Activated naive CD4-positive, alpha-beta T cell treated with anti-CD3 and anti-CD28 coated beads, Interleukin-2, amount 10 ng/mL, durations not matched to agents 7 days and 5 days (primary cell): ENCODE measurements at regions not wholly inside any gene's neighbourhood (a gene's known extent, or its start where the extent isn't known, plus 50 kb on each side); places are given as distances from the start of the nearest gene placed in this dataset.

Source experiments
- CTCF ChIA-PET: fragments of 350-600 bp; sonication (Branson Sonifier 250); formaldehyde crosslinking; loops from one replicate; lab custom pipeline; 2021; ENCODE audit warnings: antibody characterized with exemption; lab: Charles Lee
- DNase-seq: peaks from one replicate; pipeline ENCODE4 v3.0.0-alpha.2; 2020
- H3K27ac Mint-ChIP-seq: one replicate; pipeline ENCODE4 v1.8.0; 2021; ENCODE audit warnings: mild to moderate bottlenecking, moderate library complexity, mixed read lengths
- H3K27me3 Mint-ChIP-seq: one replicate; pipeline ENCODE4 v1.8.0; 2021; ENCODE audit warnings: mild to moderate bottlenecking, mixed read lengths
- H3K36me3 Mint-ChIP-seq: one replicate; pipeline ENCODE4 v1.8.0; 2021; ENCODE audit warnings: mixed read lengths
- H3K4me1 Mint-ChIP-seq: one replicate; pipeline ENCODE4 v1.8.0; 2021; ENCODE audit warnings: mixed read lengths
- H3K4me3 Mint-ChIP-seq: one replicate; pipeline ENCODE4 v1.8.0; 2021; ENCODE audit warnings: mild to moderate bottlenecking, moderate library complexity, mixed read lengths
- H3K9me3 Mint-ChIP-seq: one replicate; pipeline ENCODE4 v1.8.0; 2021; ENCODE audit warnings: mixed read lengths

DNA sequence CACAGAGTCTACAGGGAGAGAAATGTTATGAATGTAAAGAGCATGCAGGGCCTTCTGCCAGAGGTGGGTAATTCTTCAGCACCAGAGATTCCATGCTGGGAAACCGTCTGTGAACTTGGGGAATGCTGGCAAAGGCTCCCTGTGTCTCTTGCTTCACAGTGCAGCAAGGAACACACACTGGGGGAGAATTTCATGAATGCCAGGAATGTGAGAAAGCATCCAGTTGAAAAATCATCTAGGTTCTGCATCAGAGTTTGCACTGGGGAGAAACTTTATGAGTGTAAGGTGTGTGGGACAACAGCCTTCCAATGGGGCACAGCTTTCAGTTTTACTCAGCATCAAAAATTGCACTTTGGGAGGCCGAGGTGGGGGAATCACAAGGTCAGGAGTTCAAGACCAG is 224.3 kb upstream of the IGFBP3 start:
- Mint-ChIP-seq H3K4me1 (no peaks in the 10 kb centered on the region), H3K27ac (no peak overlapping the region), H3K27me3 (no peaks in the 10 kb centered on the region), H3K9me3 (no peaks in the 10 kb centered on the region), H3K4me3 (no peak overlapping the region), H3K36me3 (no peaks in the 10 kb centered on the region)
- no peak for DNase-seq
- CTCF ChIA-PET, result no interaction called here

DNA sequence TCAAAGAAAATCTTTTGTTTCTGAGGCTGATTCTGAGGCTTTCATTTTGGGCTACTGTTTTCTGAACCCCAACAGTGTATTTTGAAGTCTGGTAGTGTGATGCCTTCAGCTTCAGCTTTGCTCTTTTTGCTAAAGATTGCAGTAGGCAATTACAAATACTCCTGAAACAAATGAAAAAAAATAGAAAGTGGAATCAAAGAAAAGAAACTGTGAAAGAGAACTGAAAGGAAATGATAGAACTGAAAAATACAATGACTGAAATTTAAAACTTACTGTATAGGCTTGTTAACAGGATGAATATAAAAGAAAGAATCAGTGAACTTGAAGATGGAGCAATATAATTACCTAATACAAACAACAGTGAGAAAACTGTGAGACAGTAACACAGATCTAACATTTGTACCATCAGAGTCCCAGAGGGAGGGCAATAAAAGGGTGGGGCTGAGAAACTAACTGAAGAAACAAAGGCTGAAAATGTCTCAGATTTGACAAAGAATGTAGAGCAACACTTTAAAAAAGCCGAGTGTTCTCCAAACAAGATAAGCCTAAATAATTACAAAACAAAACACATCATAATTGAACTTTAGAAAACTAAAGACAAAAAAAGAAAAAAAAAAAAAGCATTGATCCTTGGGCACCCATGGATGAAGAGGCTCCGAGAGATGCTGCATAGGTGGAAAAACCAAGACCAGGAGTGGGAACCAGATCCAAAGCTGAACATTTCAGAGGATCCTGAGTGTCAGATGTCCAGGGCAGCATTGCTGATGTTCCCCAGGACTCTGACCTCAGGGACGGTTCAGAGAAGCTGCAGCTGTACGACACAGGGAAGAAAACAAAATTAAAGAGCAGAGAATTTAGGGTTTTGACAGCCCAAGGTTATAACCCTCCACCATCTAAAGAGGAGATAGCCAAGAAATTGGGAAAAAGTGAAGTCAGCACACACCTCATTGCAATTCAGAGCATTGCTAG is 223.2 kb upstream of the IGFBP3 start:
- H3K36me3 Mint-ChIP-seq, result no peaks in the 10 kb centered on the region
- no peak for DNase-seq
- CTCF ChIA-PET, result no interaction called here
- no peaks in the 10 kb centered on the region for H3K27me3 Mint-ChIP-seq
- H3K4me3 Mint-ChIP-seq, result no peak overlapping the region
- H3K9me3 Mint-ChIP-seq, result no peaks in the 10 kb centered on the region
- no peak overlapping the region for H3K27ac Mint-ChIP-seq
- no peaks in the 10 kb centered on the region for H3K4me1 Mint-ChIP-seq

DNA sequence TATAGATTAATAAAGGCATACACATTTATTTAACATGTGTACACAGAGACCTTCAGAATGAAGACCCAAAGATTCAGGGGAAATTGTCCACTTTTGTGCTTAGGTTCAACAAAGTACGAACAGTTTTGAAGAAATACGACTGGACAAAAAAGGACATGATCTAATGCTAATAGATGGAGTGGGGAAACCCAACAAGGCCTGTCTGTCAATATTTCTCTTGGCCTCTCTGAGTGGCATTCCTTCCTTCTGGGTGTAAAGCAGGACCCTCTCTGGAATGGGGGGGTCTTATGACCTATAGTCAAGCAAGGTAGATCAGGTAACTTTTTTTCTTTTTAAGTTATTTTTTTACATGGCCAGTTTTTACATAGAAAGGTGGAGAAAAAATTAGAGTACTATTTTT is 222.3 kb upstream of the IGFBP3 start:
- H3K36me3 Mint-ChIP-seq, result no peaks in the 10 kb centered on the region
- no peaks in the 10 kb centered on the region for H3K9me3 Mint-ChIP-seq
- no peak for DNase-seq
- H3K27ac Mint-ChIP-seq, result no peak overlapping the region
- H3K4me1 Mint-ChIP-seq, result no peaks in the 10 kb centered on the region
- no peak overlapping the region for H3K4me3 Mint-ChIP-seq
- H3K27me3 Mint-ChIP-seq, result no peaks in the 10 kb centered on the region
- CTCF ChIA-PET, result no interaction called here

DNA sequence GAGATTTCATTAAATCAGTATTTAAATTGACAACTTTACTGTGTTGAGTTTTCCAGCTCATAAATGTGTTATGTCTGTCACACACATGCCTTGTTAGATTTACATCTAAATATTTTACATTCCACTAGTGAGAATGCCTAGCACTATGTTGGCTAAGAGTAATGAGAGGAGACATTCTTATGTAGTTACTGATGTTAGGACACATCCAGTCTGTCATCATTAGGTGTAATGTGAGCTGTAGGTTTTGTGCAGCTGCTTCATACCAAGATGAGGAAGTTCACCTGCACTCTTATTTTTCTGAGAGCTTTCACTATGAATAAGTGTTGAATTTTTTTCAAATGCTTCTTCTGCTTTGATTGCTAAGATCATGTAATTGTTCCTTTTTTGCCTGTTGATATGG is 218.0 kb upstream of the IGFBP3 start:
- H3K36me3 Mint-ChIP-seq, result no peaks in the 10 kb centered on the region
- no peak for DNase-seq
- H3K4me3 Mint-ChIP-seq, result no peak overlapping the region
- CTCF ChIA-PET, result interaction anchor here (1.4 kb wide), 1 partner anchor 216 kb away, joined by 8 read pairs; no protein-coding TSS in a partner anchor
- H3K9me3 Mint-ChIP-seq, result no peaks in the 10 kb centered on the region
- no peak overlapping the region for H3K27ac Mint-ChIP-seq
- no peaks in the 10 kb centered on the region for H3K27me3 Mint-ChIP-seq
- no peaks in the 10 kb centered on the region for H3K4me1 Mint-ChIP-seq

DNA sequence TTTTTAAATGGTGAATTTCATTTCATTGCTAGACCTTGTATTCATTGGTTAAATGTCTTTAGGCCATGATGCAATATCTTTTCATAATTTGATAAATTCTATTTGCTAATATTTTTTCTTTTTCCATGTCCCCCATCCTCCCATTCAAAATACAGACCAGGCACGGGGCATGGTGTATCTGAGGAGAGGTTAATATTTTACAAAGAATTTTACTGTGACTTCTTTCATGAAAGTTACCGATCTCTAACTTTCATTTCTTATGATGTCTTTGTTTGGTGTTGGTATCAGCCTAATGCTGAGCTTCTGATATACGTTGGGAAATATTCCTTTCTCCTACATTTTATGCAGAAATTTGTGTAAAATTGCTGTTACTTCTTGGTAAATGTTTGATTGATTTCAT is 216.7 kb upstream of the IGFBP3 start:
- Mint-ChIP-seq H3K36me3 (no peaks in the 10 kb centered on the region), H3K4me3 (no peak overlapping the region), H3K9me3 (no peaks in the 10 kb centered on the region), H3K4me1 (no peaks in the 10 kb centered on the region), H3K27me3 (no peaks in the 10 kb centered on the region), H3K27ac (no peak overlapping the region)
- CTCF ChIA-PET, result no interaction called here
- no peak for DNase-seq

DNA sequence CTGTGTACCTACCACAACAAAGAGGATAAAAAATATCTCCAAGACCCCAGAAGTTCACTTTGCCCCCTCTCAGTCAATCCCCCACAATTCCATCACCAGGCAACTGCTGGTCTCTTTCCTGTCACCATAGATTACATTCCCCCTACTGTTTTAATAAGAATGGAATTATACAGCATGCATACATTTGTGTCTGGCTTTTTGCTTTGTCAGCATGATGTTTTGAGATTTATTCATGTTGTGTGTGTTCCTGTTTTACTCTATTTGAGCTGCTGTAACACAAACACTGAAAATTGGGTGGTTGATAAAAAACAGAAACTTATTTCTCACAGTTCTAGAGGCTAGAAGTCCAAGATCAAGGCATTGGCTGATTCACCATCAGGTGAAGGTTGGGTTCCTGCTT is 214.5 kb upstream of the IGFBP3 start:
- no peak for DNase-seq
- no peaks in the 10 kb centered on the region for H3K4me1 Mint-ChIP-seq
- no peak overlapping the region for H3K4me3 Mint-ChIP-seq
- CTCF ChIA-PET, result no interaction called here
- H3K9me3 Mint-ChIP-seq, result no peaks in the 10 kb centered on the region
- H3K27me3 Mint-ChIP-seq, result no peaks in the 10 kb centered on the region
- no peaks in the 10 kb centered on the region for H3K36me3 Mint-ChIP-seq
- H3K27ac Mint-ChIP-seq, result no peak overlapping the region

DNA sequence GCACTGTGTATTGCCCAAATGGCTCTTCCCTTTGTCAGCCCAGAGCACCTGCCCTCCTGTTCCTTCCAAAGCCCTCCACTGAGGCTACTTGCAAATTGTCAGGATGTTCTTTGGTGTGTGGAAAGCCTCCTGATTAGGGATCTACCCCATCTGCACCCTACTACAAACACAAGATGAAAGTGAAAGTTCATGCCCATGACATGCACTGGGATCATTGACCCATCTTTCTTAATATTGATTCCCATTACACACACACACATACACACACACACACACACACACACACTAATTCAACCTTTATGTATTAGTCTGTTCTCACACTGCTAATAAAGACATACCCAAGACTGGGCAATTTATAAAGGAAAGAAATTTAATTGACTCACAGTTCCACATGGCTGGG is 213.7 kb upstream of the IGFBP3 start:
- H3K4me1 Mint-ChIP-seq, result no peaks in the 10 kb centered on the region
- no peak overlapping the region for H3K27ac Mint-ChIP-seq
- no peak for DNase-seq
- no peaks in the 10 kb centered on the region for H3K27me3 Mint-ChIP-seq
- H3K36me3 Mint-ChIP-seq, result no peaks in the 10 kb centered on the region
- CTCF ChIA-PET, result no interaction called here
- no peaks in the 10 kb centered on the region for H3K9me3 Mint-ChIP-seq
- H3K4me3 Mint-ChIP-seq, result no peak overlapping the region

DNA sequence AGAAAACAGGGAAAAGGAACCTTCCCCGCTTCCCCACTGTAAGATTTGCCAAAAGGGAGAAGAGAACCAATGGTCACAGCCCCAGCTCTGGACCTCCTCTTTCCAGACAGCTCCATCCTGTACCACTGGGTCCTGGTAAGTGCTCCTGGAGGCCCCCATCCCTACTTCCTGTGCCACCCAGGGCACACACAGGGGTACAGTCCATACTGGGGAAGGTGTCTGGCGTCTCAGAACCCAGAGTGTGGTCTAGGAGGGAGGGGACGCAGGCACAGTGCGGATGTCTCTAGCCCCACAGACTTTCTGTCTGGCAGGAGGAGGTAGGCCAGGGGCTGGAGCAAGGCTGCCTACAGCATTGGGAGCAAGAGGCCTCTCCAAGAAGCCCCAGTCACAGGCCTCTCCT is 213.3 kb upstream of the IGFBP3 start:
- CTCF ChIA-PET, result no interaction called here
- Mint-ChIP-seq H3K4me1 (no peaks in the 10 kb centered on the region), H3K9me3 (no peaks in the 10 kb centered on the region), H3K36me3 (no peaks in the 10 kb centered on the region), H3K27me3 (no peaks in the 10 kb centered on the region), H3K4me3 (no peak overlapping the region), H3K27ac (no peak overlapping the region)
- DNase-seq, result no peak

DNA sequence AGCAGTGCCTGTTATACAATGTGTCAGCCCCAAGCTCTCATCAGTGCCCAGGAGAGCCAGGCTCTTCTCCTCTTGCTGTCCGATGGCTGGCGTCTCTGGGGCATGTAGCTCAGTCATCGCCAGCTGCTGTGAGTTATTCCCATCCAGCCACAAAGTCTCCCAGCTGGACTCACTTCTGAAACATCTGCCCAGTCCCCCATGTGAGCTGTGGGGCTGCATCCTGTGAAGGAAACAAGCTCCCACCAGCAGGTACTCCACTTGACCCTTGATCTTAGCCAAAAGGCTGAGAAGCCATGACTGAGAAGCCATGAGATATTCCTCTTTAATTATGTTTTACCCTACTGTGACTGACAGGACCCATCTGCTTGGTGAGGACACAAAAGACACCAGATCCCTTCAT is 212.7 kb upstream of the IGFBP3 start:
- Mint-ChIP-seq H3K4me3 (no peak overlapping the region), H3K36me3 (no peaks in the 10 kb centered on the region), H3K9me3 (no peaks in the 10 kb centered on the region), H3K4me1 (no peaks in the 10 kb centered on the region), H3K27me3 (no peaks in the 10 kb centered on the region), H3K27ac (no peak overlapping the region)
- CTCF ChIA-PET, result no interaction called here
- no peak for DNase-seq

DNA sequence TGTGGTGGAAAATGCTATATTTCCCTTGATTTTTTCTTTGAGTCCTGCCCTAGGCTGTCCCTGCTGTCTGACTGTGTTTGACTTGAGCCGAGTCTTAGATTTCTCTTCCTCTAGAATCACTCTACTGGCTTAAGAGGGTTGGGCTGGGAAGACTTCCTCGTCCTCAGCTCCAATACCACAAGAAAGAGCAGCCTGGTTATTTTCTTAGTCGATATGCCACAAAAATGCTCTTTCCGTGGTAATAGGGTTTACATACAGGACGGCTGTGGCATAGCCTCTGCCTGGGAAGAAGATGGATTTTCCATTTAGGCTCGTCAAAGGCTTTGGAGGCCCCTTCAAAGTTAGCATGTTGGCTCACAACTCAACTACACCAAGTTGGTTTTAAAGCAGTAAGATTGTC is 212.0 kb upstream of the IGFBP3 start:
- no peaks in the 10 kb centered on the region for H3K4me1 Mint-ChIP-seq
- DNase-seq, result no peak
- no peak overlapping the region for H3K27ac Mint-ChIP-seq
- no peaks in the 10 kb centered on the region for H3K36me3 Mint-ChIP-seq
- CTCF ChIA-PET, result no interaction called here
- H3K27me3 Mint-ChIP-seq, result no peaks in the 10 kb centered on the region
- no peak overlapping the region for H3K4me3 Mint-ChIP-seq
- H3K9me3 Mint-ChIP-seq, result no peaks in the 10 kb centered on the region

DNA sequence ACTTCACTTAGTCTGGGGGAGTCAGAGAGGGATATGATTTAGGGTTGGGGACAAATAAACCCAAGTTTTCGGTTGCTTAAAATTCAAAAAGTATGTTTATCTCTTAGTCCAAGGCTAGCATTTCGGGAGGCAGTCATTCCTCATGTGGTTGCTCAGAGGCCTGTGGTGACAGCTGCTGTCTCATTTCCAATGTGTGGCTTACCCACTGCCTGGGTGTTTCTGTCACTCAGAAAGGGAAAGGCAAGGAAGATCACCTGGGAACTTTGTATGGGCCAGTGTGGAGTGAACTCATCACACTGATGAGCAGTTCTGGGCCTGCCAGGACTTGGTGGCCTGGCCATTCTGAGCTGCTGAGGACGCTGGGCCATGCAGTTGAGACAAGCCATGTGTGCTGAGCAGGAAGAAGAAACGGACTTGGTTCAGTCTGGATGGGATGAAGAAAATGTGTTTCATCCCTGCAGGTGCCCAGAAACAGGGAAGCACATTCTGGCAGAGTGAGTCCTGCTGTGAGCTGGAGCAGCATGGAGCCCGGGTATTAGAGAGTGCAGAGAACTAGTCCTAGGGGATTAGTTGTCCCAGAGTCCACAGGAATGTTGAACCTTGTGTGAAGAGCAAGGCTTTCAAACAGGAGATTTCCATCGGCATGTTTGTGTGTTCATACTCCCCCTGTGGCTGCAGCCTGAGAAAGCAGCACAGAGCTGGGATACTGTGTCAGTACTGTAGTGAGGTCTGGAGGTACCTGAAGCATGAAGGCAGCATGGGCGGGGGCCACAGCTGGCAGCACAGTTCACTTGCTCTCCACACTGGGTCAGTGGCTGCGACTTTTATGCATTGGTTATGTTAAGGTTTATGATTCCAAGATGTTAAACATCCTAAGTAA is 211.1 kb upstream of the IGFBP3 start:
- H3K4me3 Mint-ChIP-seq, result no peak overlapping the region
- CTCF ChIA-PET, result no interaction called here
- H3K9me3 Mint-ChIP-seq, result no peaks in the 10 kb centered on the region
- H3K4me1 Mint-ChIP-seq, result no peaks in the 10 kb centered on the region
- H3K36me3 Mint-ChIP-seq, result no peaks in the 10 kb centered on the region
- DNase-seq, result no peak
- H3K27ac Mint-ChIP-seq, result no peak overlapping the region
- no peaks in the 10 kb centered on the region for H3K27me3 Mint-ChIP-seq

DNA sequence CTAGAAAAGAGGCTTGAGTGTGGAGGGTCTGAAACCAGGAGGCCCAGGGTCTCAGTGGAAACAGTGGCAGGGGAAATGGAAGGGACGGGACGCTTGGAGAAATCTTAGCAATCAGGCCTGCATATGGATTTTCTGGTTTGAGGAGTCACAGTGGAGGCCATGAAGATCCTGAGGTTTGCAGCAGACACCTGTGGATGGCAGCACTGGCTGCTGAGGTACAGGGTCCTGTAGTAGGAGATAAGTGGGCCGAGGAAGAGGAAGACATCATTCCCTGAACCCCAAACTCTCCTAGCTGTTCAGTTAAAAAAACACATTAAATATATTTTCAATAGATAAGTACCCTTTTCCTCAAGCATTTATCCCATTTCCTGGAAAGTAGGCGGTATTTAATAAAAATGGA is 208.8 kb upstream of the IGFBP3 start:
- Mint-ChIP-seq H3K4me3 (no peak overlapping the region), H3K27ac (no peak overlapping the region), H3K9me3 (no peaks in the 10 kb centered on the region), H3K4me1 (no peaks in the 10 kb centered on the region), H3K27me3 (no peaks in the 10 kb centered on the region), H3K36me3 (no peaks in the 10 kb centered on the region)
- CTCF ChIA-PET, result no interaction called here
- no peak for DNase-seq

DNA sequence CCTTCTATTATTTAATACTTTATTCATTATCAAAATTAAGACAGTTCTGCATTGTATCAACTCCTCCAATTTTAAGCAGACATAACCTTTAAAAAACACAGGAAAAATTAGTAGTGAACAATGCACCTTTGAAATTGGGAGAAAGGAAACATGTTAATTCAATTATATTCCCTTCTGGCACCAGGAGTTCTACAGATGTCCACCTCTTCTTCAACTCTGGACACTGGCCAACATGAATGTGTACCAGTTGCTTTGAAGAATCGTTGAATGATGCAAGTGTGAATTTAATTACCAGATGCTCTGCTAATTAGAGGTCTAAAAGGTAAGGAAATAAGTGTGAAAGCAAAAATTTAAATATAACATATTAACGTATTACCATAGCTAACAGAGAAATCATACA is 206.7 kb upstream of the IGFBP3 start:
- no peak for DNase-seq
- H3K27ac Mint-ChIP-seq, result no peak overlapping the region
- CTCF ChIA-PET, result no interaction called here
- H3K4me3 Mint-ChIP-seq, result no peak overlapping the region
- no peaks in the 10 kb centered on the region for H3K36me3 Mint-ChIP-seq
- no peaks in the 10 kb centered on the region for H3K9me3 Mint-ChIP-seq
- no peaks in the 10 kb centered on the region for H3K27me3 Mint-ChIP-seq
- no peaks in the 10 kb centered on the region for H3K4me1 Mint-ChIP-seq

DNA sequence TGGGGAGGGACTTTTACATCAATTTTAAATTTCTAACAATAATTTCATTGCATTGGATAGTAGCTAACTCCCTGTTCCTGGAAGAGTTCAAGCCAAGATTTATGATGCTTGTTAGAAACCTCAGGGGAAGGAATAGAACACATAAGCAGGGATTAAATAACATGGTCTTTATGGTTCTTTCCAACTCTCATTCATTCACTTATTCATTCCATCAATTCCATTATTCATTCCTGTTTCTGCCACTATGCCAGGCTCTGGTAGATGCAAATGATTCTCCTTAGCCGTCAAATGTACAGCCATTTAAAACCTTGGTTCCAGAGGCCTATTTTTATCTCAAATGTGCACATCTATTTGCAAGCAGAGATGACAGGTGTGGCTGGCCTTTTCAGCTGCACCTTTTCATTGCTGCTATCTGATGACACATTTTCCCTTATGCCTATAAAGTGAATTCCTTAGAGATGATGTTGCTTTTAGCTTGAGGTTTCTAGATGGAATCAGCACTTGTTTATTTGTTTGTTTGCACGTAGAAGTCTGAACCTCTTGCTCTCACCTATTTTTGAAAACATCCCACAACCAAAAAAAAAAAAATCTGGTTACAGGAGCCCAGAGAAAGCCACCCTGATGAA is 205.7 kb upstream of the IGFBP3 start:
- Mint-ChIP-seq H3K9me3 (no peaks in the 10 kb centered on the region), H3K27ac (no peak overlapping the region), H3K4me3 (no peak overlapping the region), H3K36me3 (no peaks in the 10 kb centered on the region), H3K4me1 (no peaks in the 10 kb centered on the region), H3K27me3 (no peaks in the 10 kb centered on the region)
- DNase-seq, result no peak
- CTCF ChIA-PET, result no interaction called here
